OCI-LY7 (cell line): ENCODE measurements at regions not wholly inside any gene's neighbourhood (a gene's known extent, or its start where the extent isn't known, plus 50 kb on each side); places are given as distances from the start of the nearest gene placed in this dataset.
"Not testable (repeated sequence)": the region's sequence is repeated elsewhere in the genome, so short reads cannot be mapped to it uniquely, and the experiment has no call there.

ENCODE experiments used
- BruUV-seq: library from RNA; stranded (reverse); fragments of 400-500 nt; replicated peaks from 2 replicates; lab custom pipeline; 2021; lab: Mats Ljungman, UMichigan
- CTCF ChIA-PET: fragments of 300-600 bp; sonication (Branson Sonifier 250); formaldehyde crosslinking; loops from one replicate; lab custom pipeline; 2022; ENCODE audit warnings: antibody characterized with exemption; ENCODE audit not compliant: unreplicated experiment; lab: Charles Lee
- POLR2A ChIA-PET: fragments of 300-600 bp; sonication (Branson Sonifier 250); formaldehyde crosslinking; loops from one replicate; lab custom pipeline; 2022; ENCODE audit warnings: antibody characterized with exemption; lab: Charles Lee
- DNase-seq: peaks from one replicate; pipeline ENCODE4 v3.0.0-alpha.2; 2015; ENCODE audit warnings: low spot score
- H2AFZ ChIP-seq: fragments of 200-600 bp; sonication (generic), shearing (Covaris generic); 2 replicates; pipeline ENCODE4 v1.6.1; 2014; ENCODE audit warnings: mild to moderate bottlenecking, antibody characterized with exemption, low read length, moderate library complexity
- H3K27ac ChIP-seq: fragments of 200-600 bp; sonication (generic); 2 replicates; pipeline ENCODE4 v1.5.1; 2014; ENCODE audit warnings: mixed run types, low read depth, mild to moderate bottlenecking, moderate library complexity, low read length, inconsistent platforms; ENCODE audit not compliant: poor library complexity, severe bottlenecking
- H3K36me3 ChIP-seq: fragments of 200-600 bp; sonication (generic); 2 replicates; pipeline ENCODE4 v1.6.1; 2014; ENCODE audit warnings: mild to moderate bottlenecking, antibody characterized with exemption, low read length, moderate library complexity, mixed read lengths; ENCODE audit not compliant: insufficient read depth
- H3K4me1 ChIP-seq: fragments of 200-600 bp; sonication (generic); 2 replicates; pipeline ENCODE4 v1.5.1; 2014; ENCODE audit warnings: mild to moderate bottlenecking, low read length; ENCODE audit not compliant: insufficient read depth, poor library complexity, severe bottlenecking
- H3K4me2 ChIP-seq: fragments of 200-600 bp; sonication (generic); 2 replicates; pipeline ENCODE4 v1.6.1; 2014; ENCODE audit warnings: mild to moderate bottlenecking, low read length
- H3K4me3 ChIP-seq: fragments of 200-600 bp; sonication (generic); 2 replicates; pipeline ENCODE4 v1.5.1; 2014; ENCODE audit warnings: mild to moderate bottlenecking, low read depth, low read length; ENCODE audit not compliant: poor library complexity, severe bottlenecking
- H3K79me2 ChIP-seq: fragments of 200-600 bp; sonication (generic); 2 replicates; pipeline ENCODE4 v1.6.1; 2016; ENCODE audit warnings: low read depth, mild to moderate bottlenecking, low read length, moderate library complexity, mixed read lengths; ENCODE audit not compliant: insufficient read depth
- H3K9me2 ChIP-seq: fragments of 200-600 bp; sonication (generic); 2 replicates; pipeline ENCODE4 v1.6.1; 2016; ENCODE audit warnings: mild to moderate bottlenecking, low read length, mixed read lengths; ENCODE audit not compliant: insufficient read depth
- H3K9me3 ChIP-seq: fragments of 200-600 bp; sonication (generic); 2 replicates; pipeline ENCODE4 v1.6.1; 2014; ENCODE audit warnings: mild to moderate bottlenecking, mixed run types, low read length, mixed read lengths
- H4K20me1 ChIP-seq: fragments of 200-600 bp; sonication (generic); 2 replicates; pipeline ENCODE4 v1.6.1; 2014; ENCODE audit warnings: mild to moderate bottlenecking, antibody characterized with exemption, low read length, moderate library complexity, mixed read lengths; ENCODE audit not compliant: insufficient read depth
- EZH2phosphoT487 ChIP-seq: fragments of 200-600 bp; sonication (generic); IDR thresholded peaks from 2 replicates; pipeline ENCODE4 v1.6.1; 2018; ENCODE audit warnings: low read depth, borderline replicate concordance, mild to moderate bottlenecking, mixed run types, antibody characterized with exemption, low read length, moderate library complexity, mixed read lengths
- intact Hi-C: fragments of 100-400 bp; cut with micrococcal nuclease; formaldehyde crosslinking; loops from one replicate; pipeline ENCODE4 v1.10.0; 2022; ENCODE audit not compliant: unreplicated experiment
- TF ChIP-seq, protein P1 (sequence below): fragments of 200-600 bp; sonication (generic); conservative IDR thresholded peaks from 2 replicates; pipeline ENCODE4 v1.5.1; 2014; ENCODE audit warnings: mild to moderate bottlenecking, antibody characterized with exemption, low read length, moderate library complexity, mixed read lengths

DNA sequence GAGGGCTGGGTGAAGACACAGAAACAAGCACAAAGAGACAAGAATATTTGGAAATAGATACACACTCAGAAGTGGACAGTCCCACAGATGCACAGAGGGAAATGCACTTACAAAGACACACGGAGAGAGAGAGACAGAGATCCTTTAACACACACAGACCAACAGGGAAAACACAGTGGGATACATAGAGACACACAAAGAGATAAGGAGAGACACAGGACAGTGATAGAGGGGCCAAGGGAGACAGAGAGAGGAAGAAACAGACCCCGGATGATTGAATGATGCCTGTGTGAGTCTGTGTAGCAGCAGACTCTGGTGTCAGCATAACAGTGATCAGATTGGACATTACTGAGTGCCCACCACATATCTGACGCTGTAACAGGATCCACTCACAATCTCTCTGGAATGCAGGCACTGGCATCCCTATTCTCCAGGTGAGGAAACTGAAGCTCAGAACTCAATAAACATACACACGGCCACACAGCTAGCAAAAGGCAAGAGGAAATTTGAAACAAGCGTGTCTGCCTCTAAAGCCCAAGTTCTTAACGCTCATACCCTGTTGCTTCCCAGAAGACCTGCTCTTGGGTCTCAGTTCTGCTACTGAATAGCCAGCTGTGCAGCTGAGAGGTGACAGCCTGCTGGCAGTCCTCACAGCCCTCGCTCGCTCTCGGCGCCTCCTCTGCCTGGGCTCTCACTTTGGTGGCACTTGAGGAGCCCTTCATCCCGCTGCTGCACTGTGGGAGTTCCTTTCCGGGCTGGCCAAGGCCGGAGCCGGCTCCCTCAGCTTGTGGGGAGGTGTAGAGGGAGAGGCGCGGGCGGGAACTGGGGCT, 186.3 kb upstream of the NLRP1 start:
- Histone ChIP-seq H3K4me1 (no peaks in the 10 kb centered on the region), H3K9me2 (no peaks in the 10 kb centered on the region), H3K4me3 (no peak overlapping the region), H3K36me3 (no peaks in the 10 kb centered on the region), H4K20me1 (no peaks in the 10 kb centered on the region), H3K9me3 (no peaks in the 10 kb centered on the region), H3K79me2 (no peaks in the 10 kb centered on the region), H3K27ac (no peak overlapping the region), H2AFZ (no peak overlapping the region), H3K4me2 (no peak overlapping the region)
- DNase-seq: no peak
- no TSS peak for BruUV-seq
- POLR2A ChIA-PET: no interaction called here
- TF ChIP-seq EZH2phosphoT487: no peak
- TF ChIP-seq, protein P1, sequence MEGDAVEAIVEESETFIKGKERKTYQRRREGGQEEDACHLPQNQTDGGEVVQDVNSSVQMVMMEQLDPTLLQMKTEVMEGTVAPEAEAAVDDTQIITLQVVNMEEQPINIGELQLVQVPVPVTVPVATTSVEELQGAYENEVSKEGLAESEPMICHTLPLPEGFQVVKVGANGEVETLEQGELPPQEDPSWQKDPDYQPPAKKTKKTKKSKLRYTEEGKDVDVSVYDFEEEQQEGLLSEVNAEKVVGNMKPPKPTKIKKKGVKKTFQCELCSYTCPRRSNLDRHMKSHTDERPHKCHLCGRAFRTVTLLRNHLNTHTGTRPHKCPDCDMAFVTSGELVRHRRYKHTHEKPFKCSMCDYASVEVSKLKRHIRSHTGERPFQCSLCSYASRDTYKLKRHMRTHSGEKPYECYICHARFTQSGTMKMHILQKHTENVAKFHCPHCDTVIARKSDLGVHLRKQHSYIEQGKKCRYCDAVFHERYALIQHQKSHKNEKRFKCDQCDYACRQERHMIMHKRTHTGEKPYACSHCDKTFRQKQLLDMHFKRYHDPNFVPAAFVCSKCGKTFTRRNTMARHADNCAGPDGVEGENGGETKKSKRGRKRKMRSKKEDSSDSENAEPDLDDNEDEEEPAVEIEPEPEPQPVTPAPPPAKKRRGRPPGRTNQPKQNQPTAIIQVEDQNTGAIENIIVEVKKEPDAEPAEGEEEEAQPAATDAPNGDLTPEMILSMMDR: no peak
- CTCF ChIA-PET: no interaction called here
- intact Hi-C loops: no loop called here

DNA sequence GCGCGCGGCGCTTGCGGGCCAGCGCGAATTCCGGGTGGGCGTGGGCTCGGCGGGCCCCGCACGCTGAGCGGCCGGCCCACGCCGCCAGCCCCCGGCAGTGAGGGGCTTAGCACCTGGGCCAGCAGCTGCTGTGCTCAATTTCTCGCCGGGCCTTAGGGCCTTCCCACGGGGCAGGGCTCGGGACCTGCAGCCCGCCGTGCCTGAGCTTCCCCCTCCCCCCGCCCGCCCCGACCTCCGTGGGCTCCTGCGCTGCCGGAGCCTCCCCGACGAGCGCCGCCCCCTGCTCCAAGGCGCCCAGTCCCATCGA, 186.9 kb upstream of the NLRP1 start:
- H2AFZ ChIP-seq, H3K4me2 ChIP-seq, H3K9me3 ChIP-seq, H3K36me3 ChIP-seq, H3K4me1 ChIP-seq, H3K27ac ChIP-seq, CTCF ChIA-PET, DNase-seq, H3K79me2 ChIP-seq, POLR2A ChIA-PET, H4K20me1 ChIP-seq, BruUV-seq, intact Hi-C loops, H3K9me2 ChIP-seq, H3K4me3 ChIP-seq: not testable (repeated sequence)

DNA sequence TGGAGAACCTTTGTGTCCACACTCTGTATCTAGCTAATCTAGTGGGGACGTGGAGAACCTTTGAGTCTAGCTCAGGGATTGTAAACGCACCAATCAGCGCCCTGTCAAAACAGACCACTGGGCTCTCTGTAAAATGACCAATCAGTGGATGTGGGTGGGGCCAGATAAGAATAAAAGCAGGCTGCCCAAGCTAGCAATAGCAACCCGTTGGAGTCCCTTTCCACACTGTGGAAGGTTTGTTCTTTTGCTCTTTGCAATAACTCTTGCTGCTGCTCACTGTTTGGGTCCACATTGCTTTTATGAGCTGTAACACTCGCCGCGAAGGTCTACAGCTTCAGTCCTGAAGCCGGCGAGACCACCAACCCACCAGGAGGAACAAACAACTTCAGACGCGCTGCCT, 187.7 kb upstream of the NLRP1 start:
- BruUV-seq, H3K79me2 ChIP-seq, H3K4me3 ChIP-seq, CTCF ChIA-PET, H3K9me3 ChIP-seq, H3K4me1 ChIP-seq, H3K36me3 ChIP-seq, H3K4me2 ChIP-seq, H4K20me1 ChIP-seq, H2AFZ ChIP-seq, H3K27ac ChIP-seq, H3K9me2 ChIP-seq, intact Hi-C loops, DNase-seq: not testable (repeated sequence)
- POLR2A ChIA-PET: interaction anchor here (0.7 kb wide), 1 partner anchor 162 kb away, joined by 3 read pairs; no protein-coding TSS in a partner anchor
